Ovary (tissue), 3 donors: ENCODE measurements at regions not wholly inside any gene's neighbourhood (a gene's known extent, or its start where the extent isn't known, plus 50 kb on each side); places are given as distances from the start of the nearest gene placed in this dataset.

ENCODE experiments used
- POLR2A ChIP-seq: fragments of 450-650 bp; IDR thresholded peaks from one replicate; pipeline ENCODE4 v1.6.1; 2017; ENCODE audit warnings: antibody characterized with exemption, mild to moderate bottlenecking, moderate library complexity
- TF ChIP-seq, protein P1 (sequence below), 3 donors: fragments of 450-650 bp in 2 of 3; fragments of 200-600 bp in 1 of 3; IDR thresholded peaks; one replicate each; pipeline versions ENCODE4 v1.5.1 to v1.8.0; 2016 to 2022; ENCODE audit warnings: antibody characterized with exemption in 3 of 3, mild to moderate bottlenecking in 1 of 3
- donor health status: DM: no; HTN: no; CAD: no.

DNA sequence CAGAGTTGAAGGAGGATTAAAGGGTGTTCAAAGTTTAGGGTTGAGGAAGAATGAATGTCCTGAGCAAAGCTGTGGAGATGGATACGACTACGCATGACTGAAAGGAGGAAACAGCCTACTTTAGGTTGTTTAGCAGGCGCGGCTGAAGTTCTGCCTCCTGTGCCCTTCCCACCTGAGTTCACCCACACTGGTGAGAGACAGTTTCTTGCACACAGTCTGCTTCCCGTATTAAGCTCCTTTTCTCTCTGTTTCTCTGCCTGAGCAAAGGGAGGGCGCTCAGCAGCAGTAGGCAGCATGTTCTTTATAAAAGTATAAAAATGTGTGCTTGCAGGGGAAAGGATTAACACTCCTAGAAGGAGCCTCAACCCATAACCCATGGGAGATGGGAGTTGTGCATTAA is 224.0 kb upstream of the SMARCA2 start:
- TF ChIP-seq POLR2A = no peak
- TF ChIP-seq, protein P1, sequence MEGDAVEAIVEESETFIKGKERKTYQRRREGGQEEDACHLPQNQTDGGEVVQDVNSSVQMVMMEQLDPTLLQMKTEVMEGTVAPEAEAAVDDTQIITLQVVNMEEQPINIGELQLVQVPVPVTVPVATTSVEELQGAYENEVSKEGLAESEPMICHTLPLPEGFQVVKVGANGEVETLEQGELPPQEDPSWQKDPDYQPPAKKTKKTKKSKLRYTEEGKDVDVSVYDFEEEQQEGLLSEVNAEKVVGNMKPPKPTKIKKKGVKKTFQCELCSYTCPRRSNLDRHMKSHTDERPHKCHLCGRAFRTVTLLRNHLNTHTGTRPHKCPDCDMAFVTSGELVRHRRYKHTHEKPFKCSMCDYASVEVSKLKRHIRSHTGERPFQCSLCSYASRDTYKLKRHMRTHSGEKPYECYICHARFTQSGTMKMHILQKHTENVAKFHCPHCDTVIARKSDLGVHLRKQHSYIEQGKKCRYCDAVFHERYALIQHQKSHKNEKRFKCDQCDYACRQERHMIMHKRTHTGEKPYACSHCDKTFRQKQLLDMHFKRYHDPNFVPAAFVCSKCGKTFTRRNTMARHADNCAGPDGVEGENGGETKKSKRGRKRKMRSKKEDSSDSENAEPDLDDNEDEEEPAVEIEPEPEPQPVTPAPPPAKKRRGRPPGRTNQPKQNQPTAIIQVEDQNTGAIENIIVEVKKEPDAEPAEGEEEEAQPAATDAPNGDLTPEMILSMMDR (IDR thresholded peaks at IDR 0.05) = no peak
